ENCODE measurements at regions not wholly inside any gene's neighbourhood (a gene's known extent, or its start where the extent isn't known, plus 50 kb on each side); places are given as distances from the start of the nearest gene placed in this dataset.

GRCh38 chr4:35506161-35506560 is 738.2 kb downstream of the ARAP2 start:
- TF ChIP-seq CTCF (IDR thresholded peaks at IDR 0.05) = no peak
- no peak for TF ChIP-seq POLR2A (IDR thresholded peaks at IDR 0.05)
